EL (cell line): ENCODE measurements at regions not wholly inside any gene's neighbourhood (a gene's known extent, or its start where the extent isn't known, plus 50 kb on each side); places are given as distances from the start of the nearest gene placed in this dataset.

Source experiments
- DNase-seq: peaks from one replicate; pipeline ENCODE4 v3.0.0-alpha.2; 2016

DNA sequence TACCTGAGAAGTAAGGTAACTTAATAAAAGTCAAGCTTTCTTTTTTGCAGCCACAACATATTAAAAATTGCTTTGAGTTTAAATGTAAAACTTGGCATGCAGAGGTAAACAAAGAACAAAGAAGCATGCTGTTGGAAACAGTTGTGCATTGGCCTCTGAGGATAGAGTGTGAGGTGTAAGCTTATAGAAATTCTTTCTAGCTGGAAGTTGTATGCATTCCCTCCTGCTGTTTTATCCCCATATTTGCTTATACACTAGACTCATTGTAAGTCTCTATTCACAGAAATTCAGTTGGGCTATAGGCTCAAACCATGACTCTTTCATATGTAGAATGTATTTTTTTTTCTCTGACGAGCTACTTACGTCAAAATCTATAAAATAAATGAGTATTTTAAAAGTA lies 316.3 kb downstream of the SLC6A15 start:
- DNase-seq, result no peak

DNA sequence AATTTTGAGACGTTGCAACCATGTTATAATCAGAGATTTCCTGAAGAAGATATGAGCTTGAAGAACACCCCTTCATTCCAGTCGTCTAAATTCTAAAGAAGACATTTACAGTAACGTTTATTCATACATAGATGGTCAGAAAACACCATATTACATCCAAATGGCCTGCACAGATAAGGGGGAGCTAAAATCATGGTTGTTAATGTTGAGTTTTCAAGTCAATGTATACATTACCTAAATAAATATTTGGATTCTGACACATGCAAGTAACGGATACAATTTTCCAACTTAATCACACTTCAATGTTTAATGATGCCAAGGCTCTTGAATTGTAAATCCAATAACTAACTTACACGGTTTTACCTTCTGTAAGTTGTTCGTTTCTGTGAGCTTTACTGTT lies 318.4 kb downstream of the SLC6A15 start:
- no peak for DNase-seq

DNA sequence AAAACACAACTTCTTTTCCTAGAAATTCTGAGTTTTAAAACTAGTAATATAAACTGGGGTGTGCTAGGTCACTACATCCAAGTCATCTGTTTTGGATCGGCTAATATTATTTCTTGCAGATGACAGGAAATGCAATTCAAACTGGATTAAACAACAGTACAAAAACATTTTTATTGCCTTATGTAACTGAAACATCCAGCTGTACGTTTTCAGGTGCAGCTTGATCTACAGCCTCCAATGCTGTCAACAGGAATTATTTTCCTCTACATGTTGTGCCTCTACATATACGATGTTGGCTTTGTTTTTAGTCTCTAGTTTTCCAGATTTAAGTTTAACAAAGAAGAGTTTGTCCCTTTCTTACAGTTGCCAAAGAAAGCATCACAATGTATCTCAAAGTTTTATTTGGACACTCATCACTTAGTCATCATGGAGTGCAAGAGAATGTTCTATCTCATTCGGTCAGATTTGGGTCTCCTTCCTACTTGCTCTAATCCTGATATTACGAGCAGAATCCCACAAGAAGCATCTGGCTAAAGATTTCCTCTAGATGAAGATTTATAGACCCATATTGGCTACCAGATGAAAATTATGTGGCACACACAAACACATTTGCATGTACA lies 326.7 kb downstream of the SLC6A15 start:
- peak; percentile 6 for DNase-seq

DNA sequence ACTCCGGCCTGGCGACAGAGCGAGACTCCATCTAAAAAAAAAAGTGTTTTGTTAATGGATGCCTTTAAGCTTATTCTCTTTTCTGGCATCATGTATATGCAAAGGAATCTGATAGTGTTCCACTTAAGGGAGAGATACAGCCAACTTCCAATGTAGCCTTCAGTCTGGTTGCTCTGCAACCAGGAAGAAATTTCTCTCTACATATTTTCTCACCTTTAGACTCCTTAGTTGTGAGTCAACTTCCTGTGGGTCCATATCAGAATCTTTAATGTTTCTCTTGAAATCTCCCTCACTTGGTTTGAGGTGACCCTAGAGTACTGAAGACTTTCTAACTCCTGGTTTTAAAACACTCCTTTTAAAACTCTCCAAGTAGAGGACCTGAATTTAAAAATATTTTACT lies 340.4 kb downstream of the SLC6A15 start:
- DNase-seq, result no peak

DNA sequence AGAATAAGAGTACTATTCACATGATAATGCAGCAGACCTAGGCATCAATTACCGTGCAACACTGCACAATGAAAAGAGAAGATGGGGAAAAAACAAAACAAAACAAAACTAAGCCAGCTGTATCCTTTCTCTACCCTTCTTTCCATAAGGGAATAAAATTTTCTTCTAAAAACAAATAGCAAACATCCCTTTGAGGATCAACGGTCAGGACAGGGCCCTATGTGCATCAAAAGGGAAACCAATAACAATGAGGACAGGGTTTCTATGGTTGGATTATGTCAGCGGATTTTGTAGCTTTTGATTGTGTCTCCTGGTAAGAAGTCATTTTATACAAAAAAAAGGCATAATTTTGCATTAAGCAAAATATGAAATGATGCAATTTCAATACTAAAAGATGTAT lies 350.3 kb downstream of the SLC6A15 start:
- DNase-seq, result no peak

DNA sequence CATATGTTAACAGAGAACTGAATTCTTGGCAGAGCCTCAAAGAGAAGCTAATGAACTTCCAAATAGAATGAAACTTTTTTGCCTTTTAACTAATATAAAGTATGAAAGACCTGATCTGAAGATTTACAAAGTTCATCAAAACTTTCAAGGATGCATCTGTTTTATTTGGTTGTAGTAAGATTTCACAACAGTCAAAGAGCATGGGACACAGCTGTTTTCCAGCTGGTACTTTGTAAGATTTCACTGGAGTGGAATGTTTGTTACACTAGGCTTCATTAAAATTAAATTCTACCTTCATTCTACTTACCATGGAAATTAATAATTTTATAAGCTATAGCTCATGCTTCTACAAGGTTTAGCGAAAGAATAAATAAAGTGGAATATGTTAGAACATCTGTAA lies 351.2 kb downstream of the SLC6A15 start:
- DNase-seq, result no peak

DNA sequence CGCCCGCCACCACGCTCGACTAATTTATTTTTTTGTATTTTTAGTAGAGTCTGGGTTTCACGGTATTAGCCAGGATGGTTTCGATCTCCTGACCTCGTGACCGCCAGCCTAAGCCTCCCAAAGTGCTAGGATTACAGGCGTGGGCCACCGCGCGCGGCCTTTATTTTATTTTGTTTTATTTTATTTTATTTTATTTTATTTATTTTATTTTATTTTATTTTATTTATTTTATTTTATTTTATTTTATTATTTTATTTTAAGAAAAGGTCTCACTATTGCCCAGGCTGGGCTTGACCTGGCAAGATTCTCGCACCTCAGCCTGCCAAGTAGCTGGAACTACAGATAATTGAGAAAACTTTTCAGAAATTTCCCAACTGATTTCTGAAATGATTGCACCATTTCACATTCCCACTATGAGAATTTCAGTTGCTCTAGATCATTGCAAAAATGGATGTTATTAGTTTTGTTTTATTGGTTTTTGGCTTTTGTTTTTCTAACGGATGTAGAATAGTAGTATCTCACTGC lies 358.3 kb downstream of the SLC6A15 start:
- DNase-seq, result no peak

DNA sequence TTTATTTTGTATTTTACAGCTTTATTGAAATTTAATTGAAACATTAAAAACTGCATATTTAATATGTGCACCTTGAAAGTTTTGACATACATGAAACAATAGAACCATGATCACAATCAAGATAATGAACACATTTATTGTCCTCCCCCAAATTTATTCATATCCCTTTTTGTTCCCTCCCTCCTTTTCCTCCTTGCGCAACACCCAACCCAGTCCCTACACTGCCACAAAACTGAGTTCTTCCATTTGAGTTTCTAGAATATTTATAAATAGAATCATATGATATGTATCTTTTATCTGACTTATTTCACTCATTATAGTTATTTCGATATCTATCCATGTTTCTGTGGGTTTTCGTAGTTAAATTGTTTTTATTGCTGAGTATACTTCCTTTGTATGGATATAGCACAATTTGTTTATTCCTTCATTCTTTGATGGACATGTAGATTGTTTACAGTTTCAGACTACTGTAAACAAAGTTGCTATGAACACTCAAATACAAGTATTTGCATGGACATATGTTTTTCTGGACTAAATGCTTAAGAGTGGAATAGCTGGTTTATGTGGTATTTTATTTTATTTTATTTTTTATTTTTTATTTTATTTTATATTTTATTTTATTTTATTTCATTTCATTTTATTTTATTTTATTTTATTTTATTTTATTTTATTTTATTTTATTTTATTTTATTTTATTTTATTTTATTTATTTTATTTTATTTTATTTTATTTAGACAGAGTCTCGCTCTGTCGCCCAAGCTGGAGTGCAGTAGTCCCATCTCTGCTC lies 359.1 kb downstream of the SLC6A15 start:
- no peak for DNase-seq

DNA sequence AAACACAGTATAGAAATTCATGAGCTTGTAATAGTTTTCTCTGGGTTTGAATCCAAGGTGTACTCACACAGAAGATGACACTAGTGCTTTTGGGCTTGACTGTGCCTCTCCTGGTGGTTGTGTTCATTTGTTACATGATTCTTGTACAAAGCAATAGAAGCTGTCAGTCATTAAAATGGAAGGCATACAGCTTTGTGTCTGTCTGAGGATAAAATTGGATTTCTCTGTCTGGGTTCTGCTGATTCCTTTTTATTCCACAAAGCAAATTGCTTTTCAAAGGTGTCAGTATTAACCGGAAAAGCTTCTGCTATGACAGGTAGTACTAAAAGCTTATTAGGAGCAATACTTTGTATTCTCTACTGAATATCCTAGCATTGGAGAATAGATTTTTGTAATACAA lies 361.2 kb downstream of the SLC6A15 start:
- no peak for DNase-seq

DNA sequence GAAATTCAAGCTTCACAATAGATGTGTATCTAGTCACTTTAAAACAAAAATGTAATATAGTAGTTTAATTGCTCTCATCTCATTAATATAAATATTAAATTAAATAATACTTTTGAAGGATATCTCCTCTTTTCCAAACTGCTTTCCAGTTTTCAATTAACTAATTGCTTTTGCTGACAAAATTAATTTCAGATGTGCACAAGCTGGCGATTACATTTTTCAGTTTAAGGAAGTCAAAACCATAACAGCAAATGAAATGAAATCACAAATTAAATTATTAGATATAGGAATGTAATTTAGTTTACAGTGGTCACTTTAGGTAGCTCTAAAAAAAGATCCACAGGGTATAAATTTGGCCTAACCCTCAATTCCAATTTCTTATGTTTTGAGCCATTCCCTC lies 362.1 kb downstream of the SLC6A15 start:
- DNase-seq, result no peak

DNA sequence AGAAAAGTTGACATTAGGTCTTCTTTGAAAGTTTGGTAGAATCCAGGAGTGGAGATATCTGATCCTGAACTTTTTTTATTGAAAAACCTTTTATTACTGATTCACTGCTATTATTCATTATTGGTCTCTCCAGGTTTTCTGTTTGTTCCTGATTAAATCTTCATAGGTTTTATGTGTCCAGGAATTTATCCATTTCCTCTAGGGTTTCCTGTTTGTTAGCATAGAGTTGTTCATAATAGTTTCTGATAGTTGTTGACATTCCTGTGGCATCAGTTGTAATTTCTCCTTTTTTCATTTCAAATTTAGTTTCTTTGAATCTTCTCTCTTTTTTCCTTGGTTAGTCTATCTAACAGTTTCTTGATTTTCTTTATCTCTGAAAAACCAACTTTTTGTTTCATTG lies 370.3 kb downstream of the SLC6A15 start:
- DNase-seq, result no peak

DNA sequence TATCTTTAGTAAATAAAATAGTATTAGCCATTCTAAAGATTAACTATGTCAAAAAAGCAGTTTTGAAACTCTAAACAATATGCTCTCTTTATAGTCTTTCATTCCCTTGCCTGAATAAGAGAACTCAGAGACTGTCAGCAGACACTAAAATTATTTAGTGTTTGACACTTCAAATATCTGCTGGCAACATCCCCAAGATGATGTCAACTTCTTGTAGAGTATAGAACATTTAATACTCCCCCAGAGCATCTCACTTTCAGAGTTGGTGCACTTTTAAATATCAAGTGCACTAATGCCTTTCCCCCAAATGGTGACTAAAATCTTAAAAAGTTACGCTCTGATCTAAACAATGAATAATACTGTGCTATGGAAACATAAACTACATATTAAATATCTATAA lies 374.9 kb downstream of the SLC6A15 start:
- DNase-seq, result no peak

DNA sequence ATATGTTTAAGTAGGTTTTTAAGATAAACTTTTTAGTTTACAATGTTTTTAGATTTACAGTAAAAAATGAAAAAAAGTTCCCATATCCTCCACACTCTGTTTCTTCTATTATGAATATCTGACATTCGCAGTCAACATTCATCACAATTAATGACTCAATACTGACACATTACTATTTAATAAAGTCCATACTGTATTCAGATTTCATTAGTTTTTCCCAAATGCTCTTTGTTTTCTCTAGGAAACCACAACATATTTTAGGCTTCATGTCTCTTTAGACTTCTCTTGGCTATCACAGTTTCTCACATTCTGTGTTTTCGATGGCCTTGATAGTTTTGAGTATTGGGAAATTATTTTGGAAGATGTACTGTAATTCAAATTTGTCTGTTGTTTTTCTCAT lies 399.8 kb downstream of the SLC6A15 start:
- no peak for DNase-seq

DNA sequence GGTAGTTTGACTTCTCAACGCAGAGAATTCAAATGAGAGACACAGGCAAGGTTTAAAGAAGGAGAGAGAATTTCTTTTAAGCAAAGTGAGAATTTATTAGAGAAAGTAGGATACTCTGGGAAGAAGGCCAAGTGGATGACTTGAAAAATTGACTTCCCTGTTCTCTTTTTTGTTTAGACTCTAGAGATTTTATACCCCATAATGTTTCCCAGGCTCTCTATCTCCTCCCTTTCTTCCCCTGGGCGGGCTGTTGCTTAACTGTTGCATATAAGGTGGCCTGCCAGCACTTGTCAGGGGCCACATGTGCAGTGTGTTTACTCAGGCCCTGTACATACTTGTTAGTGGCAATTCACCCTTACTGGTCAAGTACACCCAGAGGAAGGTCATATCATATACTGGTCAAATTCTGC lies 403.7 kb downstream of the SLC6A15 start:
- DNase-seq, result no peak

DNA sequence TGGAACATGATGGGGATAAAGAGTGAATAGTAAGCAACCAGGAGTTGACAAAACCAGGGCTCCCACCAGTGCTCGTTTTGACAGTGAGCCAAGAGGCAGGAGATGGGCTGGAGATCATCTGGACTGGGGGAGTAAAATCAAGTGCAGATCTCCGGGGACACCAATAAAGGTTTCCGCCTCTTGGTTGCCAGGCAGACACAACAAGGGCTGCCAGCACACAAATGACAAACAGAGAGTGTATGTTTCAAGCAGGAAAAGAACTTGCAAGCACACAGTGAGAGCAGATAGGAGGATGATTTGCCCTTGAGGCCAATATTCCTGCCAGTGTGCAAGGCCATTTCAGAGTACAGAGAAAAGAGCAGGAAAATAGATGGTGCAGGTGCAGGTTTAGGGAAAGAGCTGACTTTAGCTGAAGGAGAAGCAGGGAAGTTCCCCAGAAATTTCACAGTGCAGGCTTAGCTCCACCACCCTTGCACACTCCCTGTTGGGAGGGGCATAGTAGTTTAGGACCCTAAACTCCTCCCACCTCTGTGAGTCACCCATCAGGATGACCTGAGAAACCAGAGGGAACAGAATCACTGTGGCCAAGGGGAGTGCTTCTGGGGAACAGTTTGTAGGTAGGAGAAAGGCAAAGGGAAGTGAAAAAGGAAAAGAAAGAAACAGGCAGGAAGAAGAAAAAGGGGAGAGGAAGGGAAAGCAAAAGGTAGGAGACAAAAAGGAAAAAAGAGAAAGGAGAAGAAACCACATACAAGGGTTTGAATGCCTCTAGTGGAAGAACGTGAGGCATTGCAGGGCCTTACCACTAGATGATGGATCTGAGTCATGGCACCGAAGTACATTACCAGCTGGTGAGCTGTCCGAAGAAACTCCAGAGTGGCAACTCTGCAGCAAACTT lies 404.4 kb downstream of the SLC6A15 start:
- DNase-seq, result peak; percentile 84

DNA sequence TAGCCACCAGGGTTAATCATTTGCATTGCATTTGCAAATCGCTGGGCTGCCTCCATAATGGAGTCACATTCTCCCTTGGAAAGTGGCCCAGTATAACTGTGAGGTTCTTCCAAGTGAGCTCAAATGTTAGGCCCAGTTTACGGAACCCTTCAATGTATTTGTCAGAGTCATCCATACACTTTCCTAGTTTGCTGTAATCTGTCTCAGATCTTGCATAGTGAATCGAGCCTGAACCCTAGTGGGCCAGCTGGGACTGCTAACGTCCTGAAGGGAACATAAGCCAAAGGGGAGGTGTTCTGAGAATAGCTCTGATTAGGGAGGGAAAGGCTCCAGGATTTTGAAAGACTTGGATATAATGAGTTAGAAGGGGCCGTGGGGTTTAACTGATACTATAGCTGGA lies 406.3 kb downstream of the SLC6A15 start:
- DNase-seq, result no peak

DNA sequence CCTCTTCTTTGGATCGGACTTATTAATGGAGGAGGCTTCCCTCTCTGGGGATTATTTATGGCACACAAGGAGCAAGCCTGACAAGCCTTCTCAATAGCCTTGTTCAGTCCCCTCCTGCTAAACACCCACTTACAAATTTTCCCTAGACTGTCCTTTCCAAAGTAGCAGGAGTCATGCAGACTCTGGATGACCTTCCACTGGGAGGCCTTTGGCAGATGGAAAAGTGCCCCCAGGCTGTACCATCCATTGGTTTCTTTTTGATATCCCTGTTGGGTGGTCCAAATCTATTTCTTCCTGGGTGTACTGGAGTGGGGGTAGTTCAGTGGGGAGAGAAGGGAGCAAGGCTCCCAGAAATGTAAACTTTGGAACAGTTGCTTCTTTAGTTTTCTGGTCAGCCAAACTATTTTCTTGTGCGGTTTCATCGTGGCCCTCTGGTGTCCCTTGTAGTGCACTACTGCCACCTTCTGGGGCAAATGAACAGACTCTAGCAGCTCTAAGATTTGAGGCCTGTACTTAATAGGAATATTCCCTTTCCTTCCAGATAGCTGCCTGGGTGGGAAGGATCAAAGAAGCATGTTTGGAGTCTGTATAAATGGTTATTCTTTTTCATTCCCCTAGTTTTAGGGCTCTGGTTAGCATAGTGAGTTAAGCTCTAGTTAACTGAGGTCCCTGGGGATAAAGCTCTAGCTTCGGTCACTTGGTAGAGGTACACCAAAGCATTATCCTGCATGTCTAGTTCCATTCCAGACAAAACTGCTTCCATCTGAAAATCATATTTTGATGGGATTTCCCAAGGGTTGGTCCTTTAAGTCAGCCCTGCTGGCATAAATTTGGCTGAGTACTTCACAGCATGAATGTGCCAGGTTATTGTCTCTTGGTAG lies 409.5 kb downstream of the SLC6A15 start:
- peak; percentile 64 for DNase-seq

DNA sequence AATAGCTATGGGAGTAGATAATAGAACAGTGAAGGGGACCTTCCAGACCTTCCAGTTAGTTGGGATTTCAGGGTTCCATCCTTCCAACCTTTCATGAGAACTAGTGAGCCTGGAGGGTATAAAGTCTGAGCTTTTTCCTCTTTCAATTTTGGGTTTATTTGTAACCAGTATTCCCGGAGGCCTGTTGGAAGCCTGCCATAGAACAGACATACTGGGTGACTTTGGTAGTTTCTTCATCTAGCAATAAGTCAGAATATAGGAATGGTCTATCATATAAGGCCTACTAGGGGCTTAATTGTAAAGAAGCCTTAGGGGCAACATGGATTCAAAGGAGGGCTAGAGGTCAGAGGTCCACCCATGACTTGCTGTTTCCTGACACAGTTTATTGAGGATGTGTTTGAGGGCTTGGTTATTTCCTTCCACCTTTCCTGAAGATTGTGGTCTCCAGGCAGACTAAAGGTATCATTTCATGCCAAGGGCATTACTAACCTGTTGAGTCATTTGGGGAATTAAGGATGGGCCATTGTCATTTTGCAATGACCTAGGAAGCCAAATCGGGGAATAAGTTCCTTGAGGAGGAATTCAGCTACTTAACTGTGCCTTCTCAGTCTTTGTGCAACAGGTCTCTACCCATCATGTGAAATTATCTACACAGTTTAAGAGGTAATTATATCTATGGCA lies 410.3 kb downstream of the SLC6A15 start:
- DNase-seq, result peak; percentile 7

DNA sequence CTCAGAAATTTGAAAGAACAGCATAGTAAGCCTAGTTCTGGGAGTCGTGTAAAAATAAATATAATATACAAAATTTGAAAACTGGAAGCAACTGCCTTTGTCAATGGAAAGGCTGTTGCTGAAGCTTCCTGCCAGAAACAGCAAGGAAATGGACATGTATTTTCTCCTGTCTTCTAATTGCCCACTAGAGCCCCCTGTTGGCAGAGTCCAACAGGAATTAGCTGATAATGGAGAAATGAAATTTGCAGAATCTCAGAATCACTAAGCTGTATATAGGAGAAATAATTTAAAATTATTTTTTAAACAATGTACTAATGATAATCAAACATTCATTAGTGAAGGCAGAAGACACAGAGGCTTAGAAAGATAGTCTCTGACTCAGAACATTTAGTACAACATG lies 414.8 kb downstream of the SLC6A15 start:
- DNase-seq, result no peak

DNA sequence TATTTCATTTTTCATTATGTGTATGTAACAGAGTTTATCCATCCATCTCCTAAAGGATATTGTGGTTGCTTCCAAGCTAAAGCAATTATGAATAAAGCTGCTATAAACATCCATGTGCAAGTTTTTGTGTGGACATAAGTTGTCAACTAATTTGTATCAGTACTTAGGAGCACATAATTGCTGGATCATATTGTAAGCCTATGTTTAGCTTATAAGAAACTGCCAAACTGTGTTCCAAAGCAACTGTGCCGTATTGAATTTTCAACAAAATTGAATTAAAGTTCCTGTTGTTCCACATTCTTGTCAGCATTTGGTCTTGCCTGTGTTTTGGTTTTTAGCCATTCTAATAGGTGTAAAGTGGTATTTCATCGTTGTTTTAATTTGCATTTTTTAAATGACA lies 416.9 kb downstream of the SLC6A15 start:
- no peak for DNase-seq

DNA sequence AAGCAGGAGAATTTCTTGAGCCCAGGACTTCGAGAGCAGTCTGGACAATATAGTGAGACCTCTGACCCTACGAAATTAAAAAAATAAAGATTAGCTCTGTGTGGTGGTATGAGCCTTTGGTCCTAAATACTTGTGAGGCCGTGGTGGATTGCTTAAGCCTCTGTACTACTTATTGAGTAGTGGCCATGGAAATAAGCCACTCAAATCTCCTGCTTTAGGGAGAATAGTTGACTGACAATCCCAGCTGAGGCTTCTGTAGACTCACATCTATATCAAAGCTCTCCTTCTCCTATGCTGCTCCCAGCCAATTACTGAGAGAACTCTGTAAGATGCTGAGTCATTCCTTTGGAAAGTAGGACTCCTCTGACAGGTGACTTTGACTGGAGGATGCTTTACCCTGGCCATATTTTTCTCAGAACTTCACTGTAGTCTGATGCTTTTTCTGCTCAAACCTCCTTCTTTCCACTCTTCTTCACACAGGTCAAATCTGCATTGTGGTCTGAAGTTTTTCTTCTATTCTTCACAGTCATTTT lies 420.2 kb downstream of the SLC6A15 start:
- DNase-seq, result no peak

DNA sequence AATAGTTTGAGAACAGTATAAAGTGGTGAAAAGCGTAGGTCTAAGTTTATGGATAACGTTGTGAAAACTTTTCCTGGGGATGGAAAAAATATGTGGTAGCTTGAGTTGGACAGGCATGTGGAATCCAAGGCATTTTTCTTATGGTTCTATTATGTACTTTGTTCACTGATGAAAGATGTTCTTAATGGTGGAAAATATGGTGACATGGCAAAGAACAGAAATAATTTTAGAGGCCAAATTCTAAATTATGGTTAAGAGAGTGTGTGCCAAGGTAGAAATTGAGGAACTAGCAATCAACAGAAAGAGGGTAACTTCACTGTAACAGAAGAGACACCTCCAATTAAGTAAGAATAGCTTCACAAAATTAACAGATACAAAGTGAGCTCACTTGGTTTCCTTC lies 427.8 kb downstream of the SLC6A15 start:
- DNase-seq, result no peak
